ENCODE measurements at regions not wholly inside any gene's neighbourhood (a gene's known extent, or its start where the extent isn't known, plus 50 kb on each side); places are given as distances from the start of the nearest gene placed in this dataset.
"Not testable (repeated sequence)": the region's sequence is repeated elsewhere in the genome, so short reads cannot be mapped to it uniquely, and the experiment has no call there.

DNA sequence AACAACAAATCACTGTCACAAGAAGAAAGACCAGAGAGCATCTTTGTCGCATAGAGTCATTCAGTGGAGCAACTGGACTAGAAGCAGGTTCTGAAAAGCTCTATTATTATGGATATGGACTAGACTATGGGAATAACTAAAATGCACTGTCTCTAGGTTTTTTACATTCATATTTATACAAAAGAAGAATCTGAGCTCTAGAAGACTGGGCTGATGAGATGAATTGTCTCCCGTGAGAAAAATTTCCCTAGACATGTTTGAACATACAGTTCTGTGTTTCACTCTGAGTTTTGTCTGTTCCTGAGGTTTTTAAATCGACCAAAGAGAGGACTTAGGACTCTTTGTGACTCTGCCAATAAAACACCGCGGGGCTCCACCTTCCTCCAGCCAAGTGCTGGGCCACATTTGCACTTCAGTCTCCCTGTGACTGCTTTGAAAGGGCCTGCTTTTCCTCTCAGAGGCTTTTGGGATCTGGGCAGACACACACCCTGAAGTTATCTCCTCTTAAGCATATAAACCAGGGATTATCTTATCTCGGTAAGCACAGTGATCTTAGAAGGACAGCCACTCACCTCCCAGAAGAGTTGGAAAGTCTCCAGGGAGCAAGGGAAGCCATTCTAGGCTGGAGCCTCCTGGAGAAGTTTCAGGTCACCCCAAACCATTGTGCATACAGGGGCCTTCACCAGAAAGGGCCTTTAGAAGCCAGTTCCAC, 101.0 kb upstream of the JCAD start:
- no peak for DNase-seq (ENCODE audit: insufficient read length)
- FAIRE-seq: no peak
- no peak for TF ChIP-seq POLR2AphosphoS5 (IDR thresholded peaks at IDR 0.05; ENCODE audit: low read depth, low read length)
- TF ChIP-seq TAF1 (IDR thresholded peaks at IDR 0.05; ENCODE audit: borderline replicate concordance, low read depth, low read length): no peak
- TF ChIP-seq POLR2A (IDR thresholded peaks at IDR 0.05; ENCODE audit: low read depth, low read length): no peak

DNA sequence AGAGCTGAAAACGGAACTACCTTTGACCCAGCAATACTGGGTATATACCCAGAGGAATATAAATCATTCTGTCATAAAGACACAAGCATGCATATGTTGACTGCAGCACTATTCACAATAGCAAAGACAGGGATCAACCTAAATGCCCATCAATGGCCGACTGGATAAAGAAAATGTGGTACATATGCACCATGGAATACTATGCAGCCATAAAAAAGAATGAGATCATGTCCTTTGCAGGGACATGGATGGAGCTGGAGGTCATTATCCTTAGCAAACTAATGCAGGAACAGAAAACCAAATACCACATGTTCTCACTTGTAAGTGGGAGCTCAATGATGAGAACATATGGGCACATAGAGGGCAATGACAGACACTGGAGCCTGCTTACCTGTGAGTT, 100.2 kb upstream of the JCAD start:
- not testable (repeated sequence) for FAIRE-seq; DNase-seq (ENCODE audit: insufficient read length)

DNA sequence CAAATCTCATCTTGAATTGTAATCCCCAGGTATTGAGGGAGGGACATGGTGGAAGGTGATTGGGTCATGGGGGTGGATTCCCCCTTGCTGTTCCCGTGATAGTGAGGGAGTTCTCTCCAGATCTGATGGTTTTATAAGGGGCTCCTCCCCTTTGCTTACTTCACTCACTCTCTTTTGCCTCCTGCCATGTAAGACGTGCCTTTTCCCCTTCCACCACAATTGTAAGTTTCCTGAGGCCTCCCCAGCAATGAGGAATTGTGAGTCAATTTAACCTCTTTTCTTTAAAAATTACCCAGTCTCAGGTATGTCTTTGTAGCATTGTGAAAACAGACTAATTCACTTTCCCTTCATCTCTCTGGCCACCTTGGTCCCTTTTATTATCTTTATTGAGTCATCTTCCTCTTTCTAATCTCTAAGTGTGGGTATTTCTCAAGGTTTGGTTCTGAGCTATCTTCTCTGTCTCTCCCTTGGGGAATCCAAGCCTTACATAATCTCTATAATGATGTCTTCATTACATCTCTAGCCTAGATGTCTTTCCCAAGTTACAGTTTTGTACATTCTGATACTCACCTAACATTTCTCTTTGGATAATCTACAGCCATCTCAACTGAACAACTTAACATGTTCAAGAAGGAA, 99.1 kb upstream of the JCAD start:
- FAIRE-seq (no peak), DNase-seq (ENCODE audit: insufficient read length) (no peak)
- TF ChIP-seq TAF1 (IDR thresholded peaks at IDR 0.05; ENCODE audit: borderline replicate concordance, low read depth, low read length) (no peak), POLR2A (IDR thresholded peaks at IDR 0.05; ENCODE audit: low read depth, low read length) (no peak), POLR2AphosphoS5 (IDR thresholded peaks at IDR 0.05; ENCODE audit: low read depth, low read length) (no peak)

DNA sequence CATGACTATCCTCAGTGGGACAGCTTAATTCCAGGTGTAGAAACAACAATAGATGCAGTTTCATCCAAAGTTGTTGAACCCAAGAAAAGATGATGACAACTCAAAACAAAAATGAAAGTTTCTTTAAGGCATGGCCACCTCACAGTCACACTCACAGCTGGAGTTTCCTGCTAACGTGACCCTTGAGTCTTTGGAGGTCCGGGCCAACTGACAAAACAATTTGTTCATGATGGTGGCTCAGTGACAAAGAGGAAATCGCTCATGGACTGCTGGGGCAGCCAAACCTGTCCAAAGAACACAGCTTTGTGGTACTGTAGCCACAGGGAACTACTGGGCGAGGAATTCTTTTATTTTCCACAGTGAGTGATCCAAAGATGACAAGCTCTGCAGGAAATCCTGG, 96.0 kb upstream of the JCAD start:
- FAIRE-seq: no peak
- no peak for TF ChIP-seq TAF1 (IDR thresholded peaks at IDR 0.05; ENCODE audit: borderline replicate concordance, low read depth, low read length)
- TF ChIP-seq POLR2A (IDR thresholded peaks at IDR 0.05; ENCODE audit: low read depth, low read length): no peak
- TF ChIP-seq POLR2AphosphoS5 (IDR thresholded peaks at IDR 0.05; ENCODE audit: low read depth, low read length): no peak
- no peak for DNase-seq (ENCODE audit: insufficient read length)

DNA sequence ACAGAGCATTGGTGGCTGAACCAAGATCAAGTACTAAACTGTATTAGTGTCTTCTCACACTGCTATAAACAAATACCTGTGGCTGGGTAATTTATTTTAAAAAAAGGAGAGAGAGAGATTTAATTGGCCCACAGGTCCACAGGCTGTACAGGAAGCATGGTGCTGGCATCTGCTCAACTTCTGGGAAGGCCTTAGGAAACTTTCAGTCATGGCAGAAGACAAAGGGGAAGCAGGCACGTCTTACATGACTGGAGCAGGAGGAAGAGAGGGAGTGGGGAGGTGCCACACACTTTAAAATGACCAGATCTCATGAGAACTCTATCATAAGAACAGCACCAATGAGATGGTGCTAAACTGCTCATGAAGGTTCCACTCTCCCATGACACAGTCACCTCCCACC, 95.2 kb upstream of the JCAD start:
- FAIRE-seq (no peak), DNase-seq (ENCODE audit: insufficient read length) (no peak)
- TF ChIP-seq POLR2AphosphoS5 (IDR thresholded peaks at IDR 0.05; ENCODE audit: low read depth, low read length) (no peak), POLR2A (IDR thresholded peaks at IDR 0.05; ENCODE audit: low read depth, low read length) (no peak)

DNA sequence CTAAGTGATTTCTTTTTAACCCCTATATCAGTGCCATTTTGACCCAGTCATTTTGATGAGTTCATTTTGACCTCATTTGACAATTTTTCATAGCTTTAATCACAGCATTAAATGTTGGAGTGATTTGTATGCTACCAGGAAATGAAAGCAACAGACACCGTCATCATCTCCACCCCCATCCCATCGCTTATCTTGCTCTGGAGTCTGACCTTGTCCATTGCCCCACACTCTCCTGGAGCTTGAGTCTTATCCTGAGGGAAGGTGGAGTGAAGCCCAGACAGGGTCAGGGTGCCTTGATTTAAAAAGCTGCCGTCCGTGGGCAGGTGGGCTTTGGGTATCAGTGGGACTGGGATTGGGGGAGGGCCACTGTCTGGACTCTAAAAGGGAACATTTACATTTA, 94.7 kb upstream of the JCAD start:
- TF ChIP-seq POLR2A (IDR thresholded peaks at IDR 0.05; ENCODE audit: low read depth, low read length) (no peak), TAF1 (IDR thresholded peaks at IDR 0.05; ENCODE audit: borderline replicate concordance, low read depth, low read length) (no peak), POLR2AphosphoS5 (IDR thresholded peaks at IDR 0.05; ENCODE audit: low read depth, low read length) (no peak)
- FAIRE-seq (no peak), DNase-seq (ENCODE audit: insufficient read length) (no peak)

DNA sequence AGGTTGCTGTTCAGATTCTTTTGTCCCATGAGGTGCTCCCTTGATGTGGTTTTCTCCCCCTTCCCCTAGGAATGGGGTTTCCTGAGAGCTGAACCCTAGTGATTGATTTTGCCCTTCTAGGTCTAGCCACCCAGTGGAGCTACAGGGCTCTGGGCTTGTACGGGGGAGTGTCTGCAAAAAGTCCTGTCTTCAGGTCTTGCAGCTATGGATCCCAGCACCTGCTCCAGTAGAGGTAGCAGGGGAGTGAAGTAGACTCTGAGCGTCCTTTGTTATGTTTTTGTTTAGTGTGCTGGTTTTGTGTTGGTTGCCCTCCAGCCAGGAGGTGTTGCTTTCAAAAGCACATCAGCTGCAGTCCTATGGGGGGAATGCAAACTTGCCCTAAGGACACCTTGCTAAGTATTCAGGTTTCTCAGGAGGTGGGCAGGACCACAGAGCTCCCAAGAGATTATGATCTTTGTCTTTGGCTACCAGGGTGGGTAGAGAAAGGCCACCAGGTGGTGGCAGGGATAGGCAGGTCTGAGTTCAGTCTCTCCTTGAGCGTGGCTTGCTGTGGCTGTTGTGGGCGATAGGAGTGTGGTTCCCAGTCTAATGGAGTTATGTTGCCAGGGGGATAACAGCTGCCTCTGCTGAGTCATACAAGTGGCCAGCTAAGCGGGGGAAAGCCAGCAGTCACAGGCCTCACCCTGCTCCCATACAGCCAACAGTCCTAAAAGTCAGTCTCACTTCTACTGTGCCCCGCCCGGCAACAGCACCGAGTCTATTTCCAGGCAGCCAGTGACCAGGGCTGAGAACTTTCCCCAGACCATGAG, 92.4 kb upstream of the JCAD start:
- peak; percentile 81 for FAIRE-seq
- TF ChIP-seq TAF1 (IDR thresholded peaks at IDR 0.05; ENCODE audit: borderline replicate concordance, low read depth, low read length) (no peak), POLR2A (IDR thresholded peaks at IDR 0.05; ENCODE audit: low read depth, low read length) (no peak), POLR2AphosphoS5 (IDR thresholded peaks at IDR 0.05; ENCODE audit: low read depth, low read length) (no peak)
- DNase-seq (ENCODE audit: insufficient read length): no peak

DNA sequence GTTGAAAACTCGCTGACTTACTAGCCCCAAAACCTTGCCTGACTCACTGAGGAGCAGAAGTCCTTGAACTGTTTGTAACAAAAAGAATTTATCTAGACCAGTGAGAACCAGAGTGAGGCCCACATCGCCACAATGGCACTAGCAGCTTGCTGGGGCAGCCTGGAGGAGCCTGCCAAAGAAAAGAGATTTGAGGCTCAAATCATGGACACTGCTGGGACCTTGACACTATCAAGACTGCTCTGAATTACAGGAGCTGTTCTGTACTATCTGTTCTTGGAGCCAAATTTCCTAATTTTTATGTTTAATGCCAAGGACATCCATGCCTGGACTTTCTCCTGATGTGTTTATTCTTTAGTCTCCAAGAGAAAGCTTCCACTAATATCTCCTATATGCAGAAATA, 82.0 kb upstream of the JCAD start:
- TF ChIP-seq TAF1 (IDR thresholded peaks at IDR 0.05; ENCODE audit: borderline replicate concordance, low read depth, low read length) (no peak), POLR2A (IDR thresholded peaks at IDR 0.05; ENCODE audit: low read depth, low read length) (no peak), POLR2AphosphoS5 (IDR thresholded peaks at IDR 0.05; ENCODE audit: low read depth, low read length) (no peak)
- no peak for DNase-seq (ENCODE audit: insufficient read length)
- FAIRE-seq: no peak

DNA sequence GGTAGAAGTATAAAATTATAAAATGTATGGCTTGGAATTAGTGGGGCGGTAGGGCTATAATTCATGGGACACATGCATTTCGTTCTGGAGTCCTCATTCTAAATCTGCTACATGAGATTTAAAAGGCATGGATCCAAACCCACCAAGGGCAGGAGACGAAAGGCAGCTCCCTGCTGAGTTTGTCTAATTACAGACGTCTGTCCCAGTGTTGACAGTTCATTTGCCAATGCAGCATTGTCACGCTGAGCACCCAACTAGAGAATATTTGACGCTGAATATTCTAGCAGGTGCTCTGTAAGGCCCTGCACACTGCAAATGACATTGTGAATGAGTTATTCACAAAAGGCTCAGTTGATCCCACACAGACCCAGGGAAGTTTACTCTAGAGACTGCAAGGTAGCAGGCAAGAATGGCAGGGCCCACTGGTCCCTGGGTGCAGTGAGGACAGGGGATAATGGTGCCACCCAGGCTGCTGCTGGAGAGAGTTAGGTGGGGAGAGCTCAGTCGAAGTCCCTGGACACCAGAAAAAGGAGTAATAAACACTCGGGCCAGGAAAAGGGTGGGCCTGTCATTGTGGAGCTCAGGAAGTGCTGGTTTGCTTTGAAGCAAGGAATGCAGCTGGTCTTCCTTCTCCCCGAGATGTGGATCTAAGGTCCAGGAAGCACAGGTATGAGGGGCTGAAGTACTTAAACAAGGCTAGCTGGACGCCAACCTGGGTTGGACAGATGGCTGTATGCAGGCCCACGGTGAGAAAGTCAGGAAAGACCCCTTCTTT, 75.0 kb upstream of the JCAD start:
- FAIRE-seq (no peak), DNase-seq (ENCODE audit: insufficient read length) (no peak)
- TF ChIP-seq TAF1 (IDR thresholded peaks at IDR 0.05; ENCODE audit: borderline replicate concordance, low read depth, low read length) (no peak), POLR2AphosphoS5 (IDR thresholded peaks at IDR 0.05; ENCODE audit: low read depth, low read length) (no peak), POLR2A (IDR thresholded peaks at IDR 0.05; ENCODE audit: low read depth, low read length) (no peak)

DNA sequence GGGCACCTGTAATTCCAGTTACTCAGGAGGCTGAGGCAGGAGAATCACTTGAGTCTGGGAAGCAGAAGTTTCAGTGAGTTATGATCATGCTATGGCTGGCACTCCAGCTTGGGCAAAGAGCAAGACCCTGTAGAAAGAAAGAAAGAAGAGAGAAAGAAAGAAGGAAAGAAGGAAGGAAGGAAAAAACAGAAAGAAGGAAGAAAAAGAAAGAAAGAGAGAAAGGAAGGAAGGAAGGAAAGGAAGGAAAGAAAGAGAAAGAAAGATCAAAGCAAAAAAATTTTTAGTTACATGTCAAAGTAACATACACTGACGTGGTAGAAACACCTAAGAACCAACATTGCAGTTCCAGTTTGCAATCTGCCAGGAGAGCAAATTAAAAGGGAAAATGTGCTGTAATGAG, 73.8 kb upstream of the JCAD start:
- TF ChIP-seq POLR2A (IDR thresholded peaks at IDR 0.05; ENCODE audit: low read depth, low read length) (no peak), TAF1 (IDR thresholded peaks at IDR 0.05; ENCODE audit: borderline replicate concordance, low read depth, low read length) (no peak), POLR2AphosphoS5 (IDR thresholded peaks at IDR 0.05; ENCODE audit: low read depth, low read length) (no peak)
- no peak for FAIRE-seq

DNA sequence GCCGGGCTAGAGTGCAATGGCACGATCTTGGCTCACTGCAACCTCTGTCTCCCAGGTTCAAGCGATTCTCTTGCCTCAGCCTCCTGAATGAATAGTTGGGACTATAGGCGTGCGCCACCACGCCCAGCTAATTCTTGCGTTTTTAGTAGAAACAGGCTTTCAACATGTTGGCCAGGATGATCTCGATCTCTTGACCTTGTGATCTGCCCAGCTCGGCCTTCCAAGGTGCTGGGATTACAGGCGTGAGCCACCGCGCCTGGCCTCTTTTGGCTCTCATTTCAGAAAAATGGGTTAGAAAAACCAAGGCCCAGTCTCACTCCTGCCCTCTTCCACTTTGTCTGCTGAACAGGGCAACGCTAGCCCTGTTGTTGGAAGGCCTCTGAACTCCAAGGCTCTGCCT, 72.0 kb upstream of the JCAD start:
- not testable (repeated sequence) for FAIRE-seq; DNase-seq (ENCODE audit: insufficient read length)

More for the DNA sequence above, 73.8 kb upstream of the JCAD start:
- no peak for DNase-seq (ENCODE audit: insufficient read length)

DNA sequence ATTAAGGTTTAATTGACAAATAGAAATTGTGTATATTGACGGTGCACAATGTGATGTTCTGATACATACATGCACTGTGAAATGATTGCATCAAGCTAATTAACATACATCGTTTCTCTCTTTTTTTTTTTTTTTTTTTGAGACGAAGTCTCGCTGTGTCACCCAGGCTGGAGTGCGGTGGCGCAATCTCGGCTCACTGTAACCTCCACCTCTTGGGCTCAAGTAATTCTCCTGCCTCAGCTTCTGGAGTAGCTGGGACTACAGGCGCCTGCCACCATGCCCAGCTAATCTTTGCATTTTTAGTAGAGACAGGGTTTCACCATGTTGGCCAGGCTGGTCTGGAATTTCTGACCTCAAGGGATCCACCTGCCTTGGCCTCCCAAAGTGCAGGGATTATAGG, 69.9 kb upstream of the JCAD start:
- not testable (repeated sequence) for DNase-seq (ENCODE audit: insufficient read length); FAIRE-seq
